OCI-M2 (cell line): ENCODE measurements at regions not wholly inside any gene's neighbourhood (a gene's known extent, or its start where the extent isn't known, plus 50 kb on each side); places are given as distances from the start of the nearest gene placed in this dataset.
"Not testable (repeated sequence)": the region's sequence is repeated elsewhere in the genome, so short reads cannot be mapped to it uniquely, and the experiment has no call there.

Experiments used
- DNase-seq: peaks from one replicate; lab custom pipeline; 2025; ENCODE audit not compliant: unreplicated experiment; lab: John Stamatoyannopoulos, UW

DNA sequence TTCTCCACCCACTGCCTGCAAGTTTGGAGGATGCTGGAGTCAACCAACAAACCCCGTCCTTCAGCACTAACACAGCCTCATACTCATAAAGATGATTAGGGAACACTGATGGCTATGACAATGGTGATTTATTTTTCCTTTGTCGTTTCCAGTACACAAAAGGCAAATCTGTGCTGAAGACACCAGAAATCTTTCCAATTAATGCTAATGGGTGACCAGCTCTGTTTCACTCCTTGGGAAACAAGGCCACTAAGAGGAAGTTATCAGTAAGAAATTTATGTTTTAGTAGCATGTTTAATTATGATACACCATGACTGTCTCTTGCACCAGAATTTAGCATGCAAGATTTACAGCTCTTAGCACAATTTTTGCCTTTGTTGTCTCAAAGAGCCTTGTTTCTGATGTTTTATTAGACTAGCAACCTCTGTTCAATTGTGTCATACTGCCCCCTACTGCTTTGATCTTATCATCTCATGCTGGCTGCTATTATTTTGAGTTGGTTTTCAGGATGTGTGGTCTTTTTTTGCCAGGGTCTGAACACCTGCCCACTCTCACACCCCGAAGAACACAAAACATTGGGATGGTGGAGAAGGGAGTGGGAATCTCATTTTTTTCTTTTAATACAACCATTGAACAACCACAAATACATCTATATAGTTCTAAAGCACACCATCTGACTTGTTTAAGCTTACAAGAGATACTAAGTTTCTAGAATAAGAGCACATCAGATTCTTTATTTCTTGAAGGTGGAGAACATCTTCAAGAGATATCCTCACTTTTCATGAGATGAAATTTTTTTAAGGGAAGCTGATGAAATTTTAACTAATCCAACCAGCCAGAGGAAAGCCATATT lies 160.9 kb downstream of the SPTSSA start:
- peak; percentile 2 for DNase-seq

DNA sequence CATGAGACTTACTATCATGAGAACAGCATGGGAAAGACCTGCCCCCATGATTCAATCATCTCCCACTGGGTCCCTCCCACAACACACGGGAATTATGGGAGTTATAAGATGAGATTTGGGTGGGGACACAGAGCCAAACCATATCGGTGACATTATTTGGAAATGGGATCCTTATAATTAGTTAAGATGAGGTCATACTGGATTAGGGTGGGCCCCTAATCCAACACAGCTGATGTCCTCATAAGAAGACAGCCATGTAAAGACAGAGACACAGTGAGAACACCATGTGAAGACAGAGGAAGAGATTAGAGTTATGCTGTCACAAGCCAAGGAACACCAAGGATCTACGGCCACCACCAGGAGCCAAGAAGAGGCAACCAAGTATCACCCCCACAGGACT lies 161.7 kb downstream of the SPTSSA start:
- no peak for DNase-seq

DNA sequence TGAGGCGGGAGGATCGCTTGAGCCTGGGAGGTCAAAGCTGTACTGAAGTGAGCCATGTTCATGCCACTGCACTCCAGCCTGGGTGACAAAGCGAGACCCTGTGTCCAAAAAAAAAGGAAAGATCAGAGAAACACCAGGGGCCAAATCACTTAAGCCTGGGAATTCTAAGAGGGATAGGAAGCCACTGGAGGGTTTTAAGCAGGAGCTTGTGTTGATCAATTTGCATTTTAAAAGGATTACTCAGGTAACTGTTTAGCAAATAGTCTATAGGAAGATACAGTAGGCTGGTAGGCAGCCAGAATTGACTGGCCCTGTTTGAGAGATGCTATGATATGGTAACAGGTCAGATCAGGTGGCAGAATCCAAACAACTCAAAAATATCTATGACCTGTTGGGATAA lies 162.7 kb downstream of the SPTSSA start:
- no peak for DNase-seq

DNA sequence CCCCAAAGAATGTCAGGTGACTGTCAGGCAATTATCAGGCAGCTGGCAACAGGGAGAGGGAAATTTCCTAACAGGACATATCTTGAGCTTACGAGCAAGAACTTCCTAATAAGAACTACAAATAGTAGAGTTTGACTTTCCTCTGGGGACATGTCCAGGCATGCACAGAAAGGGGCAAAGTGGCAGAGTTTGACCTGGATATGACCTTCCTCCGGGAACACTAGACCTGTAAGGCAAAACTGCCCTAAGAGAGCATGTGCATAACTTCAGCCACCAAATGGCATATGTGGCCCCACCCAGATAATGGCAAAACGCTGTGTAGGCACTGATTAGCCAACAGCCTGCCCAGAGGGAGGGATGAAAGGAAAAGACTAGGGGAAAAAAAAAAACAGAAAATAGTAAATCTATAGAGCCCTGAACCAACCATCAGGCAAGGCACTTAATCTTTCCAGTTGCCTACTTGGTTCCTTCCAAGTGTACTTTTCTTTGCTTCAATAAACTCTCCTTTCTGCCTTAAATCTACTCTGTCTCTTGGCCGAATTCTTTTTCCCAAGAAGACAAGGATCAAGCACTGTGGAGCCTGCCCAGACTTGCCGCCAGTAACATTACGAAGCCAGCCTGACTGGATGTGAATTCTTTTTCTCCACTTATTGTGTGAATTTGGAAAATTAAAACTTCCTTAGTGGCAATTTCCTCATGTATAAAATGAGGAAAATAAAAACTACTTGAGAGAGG lies 164.1 kb downstream of the SPTSSA start:
- DNase-seq: no peak

DNA sequence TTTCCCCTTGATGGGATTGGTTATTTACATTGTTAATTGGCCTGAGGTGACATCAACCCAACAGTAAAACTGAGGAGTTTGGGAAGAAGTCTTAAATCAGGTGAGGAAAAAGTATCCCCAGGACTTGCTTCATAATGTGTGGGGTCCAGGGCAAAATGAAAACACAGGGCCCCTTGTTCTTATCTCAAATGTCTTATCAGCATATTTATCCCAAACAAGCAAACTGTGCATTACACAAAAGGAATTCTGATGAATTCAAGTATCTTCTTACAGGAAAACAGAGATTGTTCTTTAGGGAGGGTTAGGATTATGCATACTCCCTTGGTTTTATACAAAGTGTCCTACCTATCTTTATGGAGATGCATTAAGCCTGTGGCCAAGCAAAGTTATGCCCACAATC lies 178.4 kb downstream of the SPTSSA start:
- DNase-seq: no peak

DNA sequence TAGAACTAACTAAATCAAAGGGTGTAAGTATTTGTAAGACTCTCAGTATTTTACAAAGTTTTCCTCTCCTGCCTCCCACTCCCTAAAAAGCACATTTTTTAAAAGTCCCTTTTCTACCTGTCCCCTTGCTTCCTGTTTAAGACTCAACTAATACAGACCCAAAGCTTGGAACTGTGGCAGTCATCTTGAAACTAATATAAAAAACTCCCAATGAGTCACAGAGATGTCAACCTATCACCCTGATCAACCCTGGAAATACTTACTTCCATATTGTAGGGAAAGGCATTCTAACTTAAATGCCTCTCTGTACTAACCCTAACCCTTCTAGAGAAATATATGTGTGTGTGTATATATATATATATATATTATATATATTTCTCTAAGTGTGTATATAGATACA lies 184.8 kb downstream of the SPTSSA start:
- DNase-seq: no peak

DNA sequence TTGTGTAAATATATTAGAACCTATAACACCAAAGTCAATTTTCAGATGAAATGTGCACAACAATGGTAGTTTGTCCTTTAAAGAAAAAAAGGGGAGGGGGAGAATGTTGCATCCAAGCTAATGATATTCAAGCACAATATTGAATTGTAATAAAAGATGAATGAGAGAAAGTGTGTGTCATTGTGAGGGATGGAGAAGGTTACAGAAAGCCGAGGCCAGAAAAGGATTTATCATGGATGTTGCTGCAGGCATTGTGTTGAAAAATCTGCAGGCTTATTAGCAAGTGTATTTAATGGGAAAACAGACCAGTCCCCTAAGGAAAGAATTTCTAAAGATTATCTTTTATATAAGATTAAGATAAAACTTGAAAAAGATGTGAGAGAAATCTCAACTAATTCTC lies 186.5 kb downstream of the SPTSSA start:
- no peak for DNase-seq

DNA sequence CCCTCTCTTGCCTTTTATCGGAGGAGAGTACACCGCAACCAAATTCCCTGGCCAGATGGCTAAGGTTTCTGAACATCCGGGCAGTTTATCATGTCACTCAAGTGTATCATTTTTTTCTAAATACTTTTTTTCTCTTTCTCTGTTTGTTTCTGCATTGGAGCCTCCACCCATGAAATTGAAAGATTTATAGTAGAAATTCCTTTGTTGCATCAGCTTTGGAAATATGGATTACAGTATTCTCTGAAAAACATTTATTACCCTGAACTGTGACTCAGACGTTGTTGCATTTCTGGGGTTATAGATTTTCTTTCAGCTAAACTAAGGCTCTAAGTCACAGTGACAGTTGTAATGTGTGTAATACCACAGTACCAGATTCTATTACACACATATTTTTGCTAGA lies 187.0 kb downstream of the SPTSSA start:
- no peak for DNase-seq

DNA sequence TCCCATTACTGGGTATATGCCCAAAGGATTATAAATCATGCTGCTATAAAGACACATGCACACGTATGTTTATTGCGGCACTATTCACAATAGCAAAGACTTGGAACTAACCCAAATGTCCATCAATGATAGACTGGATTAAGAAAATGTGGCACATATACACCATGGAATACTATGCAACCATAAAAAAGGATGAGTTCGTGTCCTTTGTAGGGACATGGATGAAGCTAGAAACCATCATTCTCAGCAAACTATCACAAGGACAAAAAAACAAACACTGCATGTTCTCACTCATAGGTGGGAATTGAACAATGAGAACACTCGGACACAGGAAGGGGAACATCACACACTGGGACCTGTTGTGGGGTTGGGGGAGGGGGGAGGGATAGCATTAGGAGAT lies 188.3 kb downstream of the SPTSSA start:
- not testable (repeated sequence) for DNase-seq

DNA sequence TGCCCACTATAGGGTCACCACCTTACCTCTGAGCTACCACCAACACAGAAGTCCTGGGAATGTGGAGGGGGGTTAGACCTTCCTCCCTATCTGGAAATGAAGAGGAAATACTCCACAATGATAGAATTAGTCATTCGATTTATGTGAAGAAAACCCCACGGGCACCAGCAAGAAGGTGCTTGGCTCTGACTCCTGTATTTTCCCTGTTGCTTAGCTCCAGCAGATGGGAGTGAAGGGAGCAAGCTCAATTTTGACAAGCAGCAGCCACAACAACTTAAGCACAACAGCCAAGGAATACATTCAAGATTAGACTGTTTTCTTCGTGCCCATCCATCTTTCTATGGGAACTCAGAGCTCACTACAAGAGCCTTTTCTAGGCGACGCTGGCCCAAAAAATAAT lies 191.7 kb downstream of the SPTSSA start:
- DNase-seq: no peak

DNA sequence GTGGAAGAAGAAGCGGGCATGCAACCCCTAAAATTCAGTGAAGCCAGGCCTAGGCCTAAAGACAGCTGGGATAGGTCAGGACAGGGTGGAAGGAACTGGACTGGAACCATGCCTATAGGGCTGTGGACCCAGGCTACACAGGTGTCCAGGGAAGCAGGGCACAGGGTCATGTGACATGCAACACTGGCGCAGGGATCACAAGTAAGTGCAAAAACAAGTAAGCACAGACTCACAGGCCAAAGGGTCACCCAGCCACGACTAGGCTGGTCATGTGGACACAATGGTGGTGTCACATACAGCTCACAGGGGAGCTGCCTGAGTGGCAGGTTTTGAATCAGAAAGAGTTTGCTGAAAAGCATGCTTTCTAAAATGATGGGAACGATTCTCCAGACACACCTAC lies 195.7 kb downstream of the SPTSSA start:
- DNase-seq: no peak

DNA sequence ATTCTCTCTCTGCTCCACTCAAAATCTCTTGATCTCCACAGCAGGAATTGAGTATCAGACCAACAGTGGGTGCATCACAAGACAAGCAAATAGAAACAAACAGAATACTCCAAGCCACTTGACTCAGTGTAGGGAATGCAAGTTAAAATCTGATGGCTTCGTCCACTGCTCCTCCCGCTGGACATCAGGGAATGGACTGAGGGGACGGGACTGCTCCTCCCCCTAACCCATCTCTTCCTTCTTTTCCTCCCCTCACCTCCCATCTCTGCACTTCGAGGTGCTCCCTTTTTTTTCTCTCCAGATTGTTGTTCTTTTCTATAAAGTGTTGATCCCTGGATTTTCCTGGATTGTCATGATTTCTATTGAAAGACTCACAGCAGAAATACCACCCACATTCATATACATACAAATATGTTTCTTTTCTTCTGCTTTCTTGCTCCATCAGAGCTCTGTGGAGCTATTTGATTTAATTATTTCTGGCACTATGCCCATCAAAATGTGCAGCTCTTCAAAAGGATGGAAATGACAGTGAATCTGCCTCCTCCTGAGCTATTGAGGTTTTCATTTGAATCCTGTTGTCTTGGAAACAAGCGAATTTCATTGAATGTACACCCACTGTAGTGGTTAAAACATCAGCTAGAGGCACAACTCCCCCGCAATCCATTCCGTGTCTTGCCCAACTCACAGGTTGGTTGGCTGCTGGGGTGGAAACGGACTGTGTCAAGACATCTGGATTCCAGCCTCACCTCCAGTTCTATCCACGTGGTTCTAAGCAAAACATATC lies 199.7 kb downstream of the SPTSSA start:
- DNase-seq: no peak

DNA sequence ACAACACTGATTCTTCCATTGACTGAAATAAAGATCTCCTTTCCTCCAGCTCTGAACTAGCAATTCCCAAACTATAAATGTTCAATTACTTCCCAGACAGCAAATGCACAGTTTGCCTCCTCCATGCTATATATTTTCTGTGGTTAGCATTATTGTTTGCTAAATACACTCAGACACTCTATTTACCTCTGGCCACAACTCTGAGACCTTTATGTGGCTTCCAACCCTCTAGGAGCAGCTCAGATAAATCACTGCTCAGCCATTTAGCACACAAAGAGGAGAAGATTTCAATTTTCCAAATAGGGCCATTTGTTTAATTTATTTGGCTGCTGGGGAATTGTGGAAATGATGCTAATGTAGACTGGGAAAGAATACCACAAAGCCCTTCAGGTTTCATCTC lies 202.0 kb downstream of the SPTSSA start:
- no peak for DNase-seq

DNA sequence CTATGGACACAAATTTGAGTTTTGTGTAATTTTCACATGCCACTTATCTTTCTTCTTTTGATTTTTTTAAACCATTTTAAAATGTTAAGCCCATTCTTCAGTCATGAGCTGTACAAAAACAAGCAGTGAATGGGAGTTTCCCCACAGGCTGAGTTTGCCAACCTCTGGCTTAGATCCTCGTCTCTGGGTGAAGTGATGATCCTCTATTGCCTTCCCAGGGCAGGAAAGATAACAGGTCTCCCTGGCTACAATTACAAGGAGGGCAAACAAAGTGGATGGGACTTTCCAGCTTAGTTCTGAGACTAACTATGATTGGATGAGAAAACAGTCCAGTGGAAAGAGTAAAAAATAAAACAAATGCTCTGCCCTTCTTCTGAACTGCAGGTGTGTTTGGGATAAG lies 203.7 kb downstream of the SPTSSA start:
- no peak for DNase-seq

DNA sequence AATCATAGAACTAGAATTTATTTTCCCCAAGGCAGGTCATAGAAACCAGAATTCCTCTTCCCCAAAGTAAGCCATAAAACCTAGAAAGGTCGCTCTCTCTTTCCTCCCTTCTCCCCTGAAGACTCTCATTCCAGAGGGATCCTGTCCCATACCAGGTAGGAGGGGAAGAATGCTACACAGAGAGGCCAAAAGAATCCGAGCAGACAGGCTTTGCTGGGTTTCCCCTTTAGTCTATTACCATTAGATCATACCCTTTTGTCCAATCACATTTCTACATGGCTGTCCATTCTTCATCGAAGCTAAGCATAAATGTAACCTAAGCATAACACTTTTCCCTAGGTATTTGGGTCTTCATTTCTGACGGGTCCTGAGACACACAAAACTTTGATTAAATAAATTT lies 204.5 kb downstream of the SPTSSA start:
- DNase-seq: no peak

DNA sequence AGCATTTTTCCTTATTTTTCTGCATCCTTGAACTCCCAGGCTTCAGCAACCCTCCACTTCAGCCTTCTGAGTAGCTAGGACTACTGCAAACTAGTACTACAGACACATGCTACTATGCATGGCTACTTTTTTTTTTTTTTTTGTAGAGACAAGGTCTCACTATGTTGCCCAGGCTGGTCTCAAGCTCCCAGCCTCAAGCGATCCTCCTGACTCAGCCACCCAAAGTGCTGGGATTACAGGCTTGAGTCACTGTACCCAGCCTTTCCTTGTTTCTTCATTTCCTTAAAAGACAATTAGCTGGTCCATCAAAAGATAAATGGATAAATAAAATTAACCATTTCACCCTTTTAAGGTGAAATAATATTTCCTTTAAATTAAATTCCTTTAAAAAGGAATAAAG lies 205.8 kb downstream of the SPTSSA start:
- no peak for DNase-seq

DNA sequence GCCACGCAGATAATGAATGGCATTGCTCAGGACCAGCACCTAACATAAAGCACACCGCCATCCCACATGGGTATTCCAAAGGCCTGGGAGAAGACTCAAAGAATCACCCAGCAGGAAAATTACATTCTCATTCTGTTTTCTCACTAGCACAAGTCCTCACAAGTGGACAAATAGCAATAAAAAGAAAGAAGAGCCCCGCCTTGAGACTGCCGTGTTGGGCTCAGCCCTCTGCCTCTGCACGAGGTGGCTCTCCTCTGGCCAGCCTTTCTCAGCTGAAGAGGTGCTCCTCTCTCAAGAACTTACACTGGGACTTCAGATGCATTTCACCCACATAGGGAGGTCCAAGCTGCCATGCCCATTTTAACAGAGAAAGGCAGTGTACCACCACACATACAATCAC lies 207.5 kb downstream of the SPTSSA start:
- DNase-seq: no peak

DNA sequence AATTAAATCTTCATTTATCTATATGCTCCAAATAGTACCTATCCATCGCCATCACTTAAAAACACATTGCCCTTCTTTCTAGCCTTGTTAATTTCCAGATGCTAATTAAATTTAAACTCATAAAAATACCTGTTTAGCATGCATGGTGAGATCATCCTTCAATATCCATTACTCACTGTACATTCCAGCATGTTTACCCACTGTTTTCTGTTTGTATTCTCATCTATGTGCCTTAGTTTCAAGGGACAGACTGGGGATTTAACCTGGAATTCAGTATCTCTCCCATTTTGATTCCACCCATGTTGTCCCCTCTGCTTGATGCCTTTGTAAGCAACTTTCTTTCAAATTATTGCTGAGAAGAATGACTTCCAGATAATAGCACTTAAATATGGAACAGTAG lies 208.0 kb downstream of the SPTSSA start:
- no peak for DNase-seq

DNA sequence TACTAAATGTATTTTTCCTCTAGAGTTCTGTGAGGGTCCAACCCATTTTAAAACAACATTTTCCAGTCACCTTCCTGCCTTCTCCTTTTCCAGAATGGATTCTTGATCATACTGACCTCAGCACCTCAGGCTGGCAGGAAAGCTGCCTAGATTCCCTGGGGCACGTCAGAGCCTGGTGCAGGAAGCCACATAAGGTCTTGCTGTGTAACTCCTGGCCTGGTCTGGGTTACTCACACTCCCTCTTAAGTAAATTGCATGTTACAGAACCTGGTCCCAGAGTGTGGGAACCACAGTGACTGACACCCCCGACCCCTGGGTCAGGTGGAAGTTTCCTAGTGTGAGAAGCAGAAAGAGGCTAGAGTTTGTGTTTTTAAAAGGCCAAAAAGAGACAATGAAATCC lies 209.8 kb downstream of the SPTSSA start:
- DNase-seq: no peak

DNA sequence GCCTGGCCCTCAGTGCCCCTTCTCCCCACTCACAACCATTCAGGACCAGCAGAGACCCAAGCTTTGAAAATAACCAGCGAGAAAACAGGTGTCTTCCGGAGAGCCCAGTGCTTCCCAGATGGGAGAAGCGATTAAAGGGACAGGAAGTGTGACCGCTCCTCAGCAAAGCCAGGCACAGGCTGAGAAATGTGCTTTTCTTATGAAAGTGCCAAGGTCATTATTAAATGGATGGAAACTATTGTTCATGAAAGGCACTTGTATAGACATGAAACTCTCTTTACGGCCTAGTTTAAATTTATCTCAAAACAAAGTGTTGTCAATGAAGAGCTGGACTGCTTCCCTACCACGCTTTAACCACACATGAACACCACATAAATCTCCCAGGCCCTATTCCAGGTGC lies 210.4 kb downstream of the SPTSSA start:
- DNase-seq: no peak

DNA sequence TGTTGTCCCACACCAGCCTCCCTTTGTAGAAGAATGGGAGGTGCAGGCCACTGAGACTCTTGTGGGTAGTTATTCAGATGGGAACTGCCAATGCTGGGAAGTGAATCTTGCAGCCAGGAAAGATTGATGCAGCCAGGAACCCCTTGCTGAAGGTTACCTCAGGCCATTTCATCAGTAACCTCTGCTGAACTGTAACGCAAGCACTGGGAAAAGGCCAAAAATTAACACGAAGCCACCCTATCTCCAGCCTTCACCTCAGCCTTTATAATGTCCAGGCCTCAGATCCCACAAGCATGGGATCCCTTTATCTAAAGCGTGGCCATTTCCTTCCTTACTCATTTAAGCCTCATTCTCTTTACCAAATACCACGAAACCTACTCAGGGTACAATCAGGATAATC lies 211.1 kb downstream of the SPTSSA start:
- no peak for DNase-seq

DNA sequence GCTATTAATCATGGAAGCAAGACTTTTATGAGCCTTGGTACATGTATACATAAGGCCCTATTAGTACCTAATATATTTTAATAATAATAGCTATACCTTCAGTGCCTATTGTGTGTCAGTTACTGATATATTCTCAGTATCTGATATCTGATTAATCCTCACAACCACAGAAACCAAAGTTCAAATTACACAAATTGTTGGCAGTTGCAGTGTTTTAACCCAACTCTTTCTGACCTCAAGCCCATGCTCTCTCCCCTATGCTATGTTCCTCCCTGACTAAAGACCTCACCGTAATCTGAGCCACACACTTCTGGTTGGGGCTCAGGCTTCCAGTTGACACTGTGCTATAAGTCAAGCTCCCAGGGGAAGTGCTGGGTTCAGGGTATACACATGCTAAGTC lies 214.4 kb downstream of the SPTSSA start:
- DNase-seq: no peak
